Right ventricle myocardium inferior (tissue), 1 donor: ENCODE measurements at regions not wholly inside any gene's neighbourhood (a gene's known extent, or its start where the extent isn't known, plus 50 kb on each side); places are given as distances from the start of the nearest gene placed in this dataset.

Source experiments
- ATAC-seq: fragments of 200-7000 bp; cut with Tn5 transposase; one replicate; pipeline ENCODE4 v1.9.1; 2020; ENCODE audit warnings: mild to moderate bottlenecking, moderate library complexity
- DNase-seq: peaks from one replicate; pipeline ENCODE4 v3.0.0; 2021; ENCODE audit errors: missing footprints
- intact Hi-C: fragments of 100-400 bp; cut with DNase I; formaldehyde crosslinking; loops from one replicate; pipeline ENCODE4 v1.11.0; 2022
- donor health status: DM: no; HTN: yes; CAD: no; lungs with severe emphysema.

DNA sequence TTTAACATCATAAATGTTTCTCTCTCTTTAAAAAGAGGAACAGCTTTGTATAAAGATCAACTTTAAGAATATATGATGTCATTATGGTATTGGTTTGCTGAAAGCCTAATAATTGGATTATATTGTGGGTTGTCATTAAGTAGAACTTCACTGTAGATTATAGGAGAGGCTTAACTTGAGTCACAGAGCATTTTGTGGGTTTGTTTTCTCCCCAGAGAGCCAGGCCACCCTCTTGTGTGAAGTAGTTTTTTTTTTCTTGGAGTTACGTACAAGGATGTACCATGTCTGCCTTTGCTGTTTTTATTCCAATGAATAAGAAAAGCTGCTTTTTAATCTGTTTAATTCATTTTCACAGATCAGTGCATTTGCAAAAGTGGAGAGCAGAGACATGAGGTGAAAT lies 354.8 kb upstream of the TBL1XR1 start:
- ATAC-seq = no peak

GRCh38 chr3:177553012-177553411 lies 355.7 kb upstream of the TBL1XR1 start:
- intact Hi-C loops = no loop called here
- DNase-seq (no peak), ATAC-seq (peak; percentile 31)

More for the DNA sequence above, 354.8 kb upstream of the TBL1XR1 start:
- no peak for DNase-seq
- intact Hi-C loops = no loop called here

DNA sequence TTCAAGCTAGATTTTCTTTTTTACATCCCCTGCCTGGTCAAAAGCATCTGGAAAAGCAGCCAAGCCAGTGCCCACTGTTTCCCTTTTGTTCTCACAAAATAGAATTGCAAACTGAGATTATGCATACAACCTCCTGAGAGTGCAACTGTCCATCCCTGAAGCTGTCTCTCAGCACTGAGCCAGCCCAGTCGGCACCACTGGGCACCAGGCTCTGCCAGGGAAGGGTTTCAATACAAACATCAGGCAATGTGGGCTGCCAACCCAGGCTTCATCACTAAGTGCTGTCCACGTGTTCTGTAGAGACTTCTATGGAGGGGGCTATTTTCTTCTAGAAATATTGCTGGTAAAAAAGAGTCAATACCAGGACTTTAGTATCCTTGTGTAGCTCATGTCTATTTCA lies 356.3 kb upstream of the TBL1XR1 start:
- no peak for ATAC-seq
- intact Hi-C loops = no loop called here
- no peak for DNase-seq

GRCh38 chr3:177554895-177555759 lies 357.8 kb upstream of the TBL1XR1 start:
- ATAC-seq = peak; percentile 39
- peak; percentile 68 for DNase-seq
- intact Hi-C loops = no loop called here

GRCh38 chr3:177557548-177557947 lies 360.3 kb upstream of the TBL1XR1 start:
- intact Hi-C loops = no loop called here
- ATAC-seq (no peak), DNase-seq (no peak)

GRCh38 chr3:177561365-177561764 lies 364.1 kb upstream of the TBL1XR1 start:
- intact Hi-C loops = no loop called here
- no peak for DNase-seq
- ATAC-seq = no peak

DNA sequence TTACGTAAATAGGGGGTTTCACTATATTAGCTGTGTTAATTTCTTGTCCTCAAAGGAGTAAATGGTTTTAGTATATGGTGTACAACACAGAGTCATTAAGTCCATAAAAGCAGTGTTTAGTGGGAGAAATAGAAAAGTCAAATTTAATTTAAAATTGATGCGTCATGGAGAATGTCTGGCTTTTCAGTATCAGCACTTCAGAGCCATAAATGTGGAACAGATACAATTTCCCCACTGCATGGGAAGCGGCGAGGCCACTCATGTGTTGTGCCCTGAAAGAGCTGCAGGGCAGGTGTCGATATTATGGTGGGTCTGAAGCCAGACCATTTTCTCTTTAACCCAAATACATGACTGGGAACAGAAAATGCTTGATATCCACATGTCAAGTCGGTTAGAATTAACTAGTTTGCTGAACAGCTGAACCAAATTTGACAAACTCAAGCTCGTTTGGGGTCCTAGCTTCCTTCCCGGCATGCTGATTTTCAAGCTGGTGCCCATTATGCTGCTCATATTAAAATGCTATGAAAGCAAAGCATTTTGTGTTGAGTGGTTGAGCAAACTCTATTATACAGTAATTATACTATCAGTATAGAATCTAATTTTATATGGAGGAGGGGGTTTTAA lies 364.6 kb upstream of the TBL1XR1 start:
- DNase-seq (no peak), ATAC-seq (no peak)
- intact Hi-C loops = no loop called here

- no peak for DNase-seq
- intact Hi-C loops = no loop called here
- no peak for ATAC-seq
Measured at GRCh38 chr3:177563243-177563780, 366.0 kb upstream of the TBL1XR1 start.

GRCh38 chr3:177563792-177564191 lies 366.5 kb upstream of the TBL1XR1 start:
- no peak for DNase-seq
- ATAC-seq = no peak
- intact Hi-C loops = no loop called here

DNA sequence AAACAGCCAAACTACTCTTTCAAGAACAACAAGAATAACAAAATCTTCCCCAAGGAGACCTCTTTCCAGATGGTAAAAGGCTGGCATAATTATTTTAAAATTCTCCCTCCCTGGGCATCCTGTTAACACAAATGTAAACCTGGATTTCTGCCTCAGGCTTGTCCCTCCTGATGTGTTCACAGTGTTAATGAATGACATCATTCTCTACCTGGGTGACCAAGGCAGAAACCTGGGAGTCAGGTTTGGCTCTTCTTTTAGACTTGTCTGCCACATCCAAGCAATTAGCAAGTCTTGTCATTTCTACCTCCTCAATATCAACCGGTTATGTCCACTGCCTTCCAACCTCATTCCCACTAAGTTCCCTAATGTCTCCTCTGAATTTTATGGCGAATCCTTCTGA lies 368.7 kb upstream of the TBL1XR1 start:
- no peak for DNase-seq
- intact Hi-C loops = no loop called here

DNA sequence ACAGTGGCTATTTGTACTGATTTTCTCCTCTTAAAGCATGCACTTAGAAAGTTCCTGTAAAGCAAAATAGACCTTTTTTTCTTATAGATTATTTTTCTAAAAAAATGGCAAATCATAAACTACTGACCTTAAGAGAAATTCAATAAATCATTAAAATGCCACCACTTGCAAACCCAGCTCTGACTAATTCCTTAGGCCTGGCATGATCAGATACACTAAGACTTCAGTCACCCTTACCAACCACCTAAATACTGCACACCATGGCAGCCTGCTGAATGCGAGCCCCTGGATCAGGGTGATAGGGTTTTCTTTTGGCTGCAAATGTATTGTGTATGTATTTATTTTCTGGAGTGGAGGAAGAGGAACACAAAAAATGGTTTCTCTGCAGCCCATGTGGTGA lies 370.6 kb upstream of the TBL1XR1 start:
- intact Hi-C loops = no loop called here
- DNase-seq = no peak
- ATAC-seq = no peak

More for the DNA sequence above, 368.7 kb upstream of the TBL1XR1 start:
- ATAC-seq = no peak

DNA sequence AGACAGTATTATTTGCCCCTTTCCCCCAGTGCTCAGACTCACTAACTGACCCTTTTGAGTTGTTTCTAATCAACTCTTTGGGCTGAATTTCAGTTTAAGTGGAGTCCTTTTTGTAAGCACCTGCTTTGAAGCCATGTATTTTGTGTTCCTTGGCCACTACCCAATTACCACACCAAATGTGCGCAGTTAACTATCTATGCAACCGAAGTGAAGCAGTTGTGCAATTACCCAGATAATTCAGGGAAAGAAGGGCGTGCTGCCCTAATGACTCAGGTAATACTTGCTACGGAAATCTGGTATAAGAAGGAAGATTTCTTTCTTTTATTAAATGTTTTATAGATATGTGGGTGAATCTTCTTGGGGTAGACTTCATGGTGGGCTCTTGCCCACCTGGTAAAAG lies 371.9 kb upstream of the TBL1XR1 start:
- DNase-seq = no peak
- no peak for ATAC-seq
- intact Hi-C loops = no loop called here

- DNase-seq = no peak
- intact Hi-C loops = no loop called here
- ATAC-seq = peak; percentile 53
Measured at GRCh38 chr3:177569875-177570657, 372.8 kb upstream of the TBL1XR1 start.

DNA sequence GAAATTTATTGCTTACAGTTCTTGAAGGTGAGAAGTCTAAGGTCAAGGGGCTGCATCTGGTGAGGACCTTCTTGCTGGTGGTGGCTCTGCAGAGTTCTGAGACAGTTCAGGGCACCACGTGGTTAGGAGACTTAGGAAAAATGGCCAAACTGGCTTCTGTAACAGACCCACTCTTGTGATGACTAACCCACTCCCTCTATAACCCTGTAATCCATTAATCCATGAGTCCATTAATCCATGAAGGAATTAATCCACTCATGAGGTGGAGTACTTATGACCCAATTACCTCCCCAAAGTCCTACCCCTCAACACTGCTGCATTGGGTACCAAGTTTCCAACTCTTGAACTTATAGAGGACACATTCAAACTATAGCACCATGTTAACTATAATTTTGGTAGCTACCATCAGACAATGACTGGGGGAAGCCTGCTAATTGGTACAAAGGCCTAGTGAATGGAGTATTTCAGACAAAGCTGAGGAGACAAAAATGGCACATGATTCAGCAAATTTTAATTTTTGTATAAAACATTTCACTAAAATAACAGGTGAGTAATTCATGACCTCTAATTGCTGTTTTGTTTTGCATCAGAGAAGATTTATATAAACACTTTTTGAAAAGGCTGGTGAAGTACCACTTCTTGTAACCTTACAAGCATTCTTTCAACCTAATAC lies 374.1 kb upstream of the TBL1XR1 start:
- DNase-seq (no peak), ATAC-seq (no peak)
- intact Hi-C loops = no loop called here

GRCh38 chr3:177571944-177572315 lies 374.6 kb upstream of the TBL1XR1 start:
- no peak for DNase-seq
- ATAC-seq = no peak
- intact Hi-C loops = no loop called here

GRCh38 chr3:177574222-177574856 lies 377.1 kb upstream of the TBL1XR1 start:
- ATAC-seq = peak; percentile 59
- DNase-seq = no peak
- intact Hi-C loops = no loop called here

DNA sequence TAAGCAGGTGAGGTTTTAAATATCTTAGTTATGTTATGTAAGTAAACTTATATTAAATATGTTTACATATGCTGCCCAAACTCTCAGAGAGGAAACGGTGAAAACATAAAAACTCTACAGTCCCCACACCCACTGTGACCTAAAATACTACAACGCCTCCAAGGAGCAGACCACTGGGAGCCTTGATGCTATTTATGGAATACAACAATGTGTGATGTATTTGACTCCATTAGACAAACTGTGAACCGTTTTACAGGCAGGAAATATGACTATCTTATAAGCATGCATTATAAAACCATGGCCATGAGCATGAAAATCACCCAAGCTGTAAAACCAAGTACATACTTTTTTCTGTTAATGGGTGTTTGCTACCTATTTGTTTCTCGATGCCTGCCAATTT lies 379.5 kb upstream of the TBL1XR1 start:
- no peak for ATAC-seq
- no peak for DNase-seq
- intact Hi-C loops = no loop called here

DNA sequence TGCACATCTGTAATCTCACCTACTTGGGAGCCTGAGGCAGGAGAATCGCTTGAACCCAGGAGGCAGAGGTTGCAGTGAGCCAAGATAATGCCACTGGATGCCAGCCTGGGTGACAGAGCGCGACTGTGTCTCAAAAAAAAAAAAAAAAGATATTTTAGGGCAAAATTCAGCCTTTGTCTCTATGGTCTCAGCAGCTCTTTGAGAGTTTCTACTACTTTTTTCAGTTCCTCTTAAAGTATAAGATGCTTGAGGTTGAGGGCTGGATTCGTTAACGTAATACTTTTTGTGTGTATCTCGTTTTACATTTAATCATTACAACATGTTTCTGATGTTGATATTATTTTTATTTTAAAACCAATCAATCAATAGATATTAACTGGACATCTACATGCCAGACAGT lies 381.2 kb upstream of the TBL1XR1 start:
- intact Hi-C loops = no loop called here

DNA sequence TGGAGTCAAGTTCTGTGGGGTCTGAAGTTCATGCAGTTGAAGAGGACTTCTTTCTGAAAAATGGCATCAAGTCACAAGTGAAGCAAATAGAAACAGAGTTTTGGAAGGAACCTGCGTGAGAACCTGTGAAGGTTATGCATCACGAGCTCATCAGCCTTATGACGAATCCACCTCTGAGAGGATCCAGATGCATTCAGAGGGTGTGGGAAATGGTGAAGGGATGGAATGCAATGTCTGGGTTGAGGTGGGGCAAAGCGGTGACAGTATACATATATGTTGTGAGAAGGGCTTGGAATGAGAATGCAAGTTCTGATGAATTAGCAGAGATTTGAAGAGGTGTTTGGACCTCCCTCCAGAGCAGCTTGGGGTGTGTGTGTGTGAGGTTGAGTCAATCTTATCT lies 382.1 kb upstream of the TBL1XR1 start:
- DNase-seq = no peak
- no peak for ATAC-seq
- intact Hi-C loops = no loop called here

More for the DNA sequence above, 381.2 kb upstream of the TBL1XR1 start:
- no peak for ATAC-seq
- no peak for DNase-seq
